ENCODE measurements at regions not wholly inside any gene's neighbourhood (a gene's known extent, or its start where the extent isn't known, plus 50 kb on each side); places are given as distances from the start of the nearest gene placed in this dataset.
"Not testable (repeated sequence)": the region's sequence is repeated elsewhere in the genome, so short reads cannot be mapped to it uniquely, and the experiment has no call there.

DNA sequence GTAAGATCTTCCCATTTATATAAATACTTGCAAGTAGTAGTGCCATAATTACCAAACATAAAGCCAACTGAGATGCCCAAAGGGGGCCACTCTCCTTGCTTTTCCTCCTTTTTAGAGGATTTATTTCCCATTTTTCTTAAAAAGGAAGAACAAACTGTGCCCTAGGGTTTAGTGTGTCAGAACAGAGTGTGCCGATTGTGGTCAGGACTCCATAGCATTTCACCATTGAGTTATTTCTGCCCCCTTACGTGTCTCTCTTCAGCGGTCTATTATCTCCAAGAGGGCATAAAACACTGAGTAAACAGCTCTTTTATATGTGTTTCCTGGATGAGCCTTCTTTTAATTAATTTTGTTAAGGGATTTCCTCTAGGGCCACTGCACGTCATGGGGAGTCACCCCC, 227.9 kb downstream of the POTEM start:
- not testable (repeated sequence) for H3K27me3 ChIP-seq (ENCODE audit: insufficient read depth, insufficient read length); H3K4me1 ChIP-seq (ENCODE audit: insufficient read depth, insufficient read length); H3K9ac ChIP-seq (ENCODE audit: insufficient read length, low read depth); DNase-seq (ENCODE audit: low read depth, low spot score); H3K36me3 ChIP-seq (ENCODE audit: insufficient read depth, insufficient read length, low read length); H3K9me3 ChIP-seq (ENCODE audit: insufficient read depth, low read length); H3K4me3 ChIP-seq (ENCODE audit: insufficient read length, low read depth)

DNA sequence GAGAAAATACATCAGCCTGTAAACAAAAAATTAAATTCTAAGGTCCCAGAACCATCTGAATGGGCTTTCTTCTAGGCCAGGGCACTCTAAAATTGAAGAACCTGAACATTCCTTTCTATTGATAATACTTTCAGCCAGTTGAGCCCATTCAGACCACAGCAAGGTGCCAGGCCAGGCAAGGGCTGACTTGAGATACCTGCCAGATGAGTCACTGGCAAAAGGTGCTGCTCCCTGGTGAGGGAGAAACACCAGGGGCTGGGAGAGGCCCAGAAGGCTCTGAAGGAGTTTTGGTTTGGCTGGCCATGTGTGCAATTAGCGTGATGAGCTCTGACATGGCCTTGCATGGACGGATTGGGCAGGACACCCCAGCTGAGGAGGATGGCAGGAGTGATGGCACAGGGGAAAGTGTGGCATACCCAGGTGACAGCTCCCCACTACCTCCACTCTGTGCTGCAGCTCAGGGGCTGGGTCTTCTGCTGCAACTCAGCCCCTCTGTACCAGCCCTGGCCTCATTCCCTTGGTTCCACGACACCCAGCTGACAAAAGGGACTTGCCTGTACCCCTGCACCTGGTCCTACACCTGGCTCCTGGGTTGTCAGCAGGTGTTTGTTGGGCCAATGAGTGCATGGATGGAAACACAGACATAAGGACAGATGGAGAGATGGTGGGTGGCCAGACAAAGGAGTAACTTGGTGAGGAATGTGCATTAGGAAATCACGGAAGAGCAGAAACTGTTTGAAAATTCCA, 230.4 kb downstream of the POTEM start:
- H3K9ac ChIP-seq (ENCODE audit: insufficient read length, low read depth); H3K27me3 ChIP-seq (ENCODE audit: insufficient read depth, insufficient read length); H3K4me3 ChIP-seq (ENCODE audit: insufficient read length, low read depth); H3K4me1 ChIP-seq (ENCODE audit: insufficient read depth, insufficient read length); H3K9me3 ChIP-seq (ENCODE audit: insufficient read depth, low read length); H3K36me3 ChIP-seq (ENCODE audit: insufficient read depth, insufficient read length, low read length); DNase-seq (ENCODE audit: low read depth, low spot score): not testable (repeated sequence)

DNA sequence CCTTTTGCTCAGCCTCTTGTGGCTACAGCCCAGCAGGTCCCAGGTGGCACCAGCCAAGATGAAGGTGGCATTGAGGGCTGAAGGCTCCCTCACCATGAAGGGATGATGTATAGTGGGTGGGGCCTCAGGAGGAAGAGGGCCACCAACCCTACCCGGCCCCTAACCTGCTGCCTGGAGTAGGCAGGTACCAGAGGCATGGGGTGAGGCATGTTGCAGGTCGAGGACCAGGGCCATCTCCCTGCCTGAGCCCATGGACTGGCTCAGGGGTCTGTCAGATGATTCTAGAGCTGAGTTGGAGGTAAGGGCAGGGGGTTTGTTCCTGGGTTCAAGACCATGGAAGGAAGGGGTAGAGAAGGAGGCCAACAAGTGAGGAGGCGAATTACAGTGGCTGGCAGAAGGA, 231.1 kb downstream of the POTEM start:
- DNase-seq (ENCODE audit: low read depth, low spot score); H3K9ac ChIP-seq (ENCODE audit: insufficient read length, low read depth); H3K4me3 ChIP-seq (ENCODE audit: insufficient read length, low read depth); H3K27me3 ChIP-seq (ENCODE audit: insufficient read depth, insufficient read length); H3K4me1 ChIP-seq (ENCODE audit: insufficient read depth, insufficient read length); H3K9me3 ChIP-seq (ENCODE audit: insufficient read depth, low read length); H3K36me3 ChIP-seq (ENCODE audit: insufficient read depth, insufficient read length, low read length): not testable (repeated sequence)

DNA sequence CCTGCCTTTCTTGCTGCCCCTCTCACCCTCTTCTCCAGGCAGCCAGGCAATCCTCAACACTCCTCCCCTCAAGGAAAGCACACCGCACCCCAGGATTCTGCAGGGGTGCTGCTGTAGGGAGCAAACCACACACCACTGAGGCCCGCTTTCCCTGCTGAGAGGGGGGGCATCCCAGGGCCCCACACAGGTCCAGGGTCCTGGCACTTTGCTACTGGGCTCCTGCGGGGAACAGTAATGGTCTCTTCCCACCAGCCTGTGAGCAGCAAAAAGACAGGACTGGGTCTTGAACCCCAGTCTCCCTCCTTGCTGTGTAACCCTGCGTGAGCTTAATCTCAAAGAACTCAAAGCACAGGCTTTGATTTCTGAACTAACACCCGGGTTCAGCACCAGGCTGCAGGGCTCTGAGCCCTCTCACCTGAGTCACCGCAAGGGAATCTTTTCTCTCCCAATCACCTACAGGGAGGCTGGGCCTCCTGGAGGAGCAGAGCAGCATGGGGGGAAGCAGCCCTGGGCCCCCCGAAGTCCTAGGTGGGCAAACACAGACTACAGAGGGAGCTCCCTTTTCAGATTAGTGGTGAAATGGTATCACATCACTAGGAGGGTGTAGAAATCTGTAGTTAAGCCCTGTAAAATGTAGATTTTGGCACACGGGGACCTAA, 232.6 kb downstream of the POTEG start:
- not testable (repeated sequence) for H3K27me3 ChIP-seq (ENCODE audit: insufficient read depth, insufficient read length); H3K9ac ChIP-seq (ENCODE audit: insufficient read length, low read depth); H3K9me3 ChIP-seq (ENCODE audit: insufficient read depth, low read length); H3K4me1 ChIP-seq (ENCODE audit: insufficient read depth, insufficient read length); H3K4me3 ChIP-seq (ENCODE audit: insufficient read length, low read depth); H3K36me3 ChIP-seq (ENCODE audit: insufficient read depth, insufficient read length, low read length); DNase-seq (ENCODE audit: low read depth, low spot score)

DNA sequence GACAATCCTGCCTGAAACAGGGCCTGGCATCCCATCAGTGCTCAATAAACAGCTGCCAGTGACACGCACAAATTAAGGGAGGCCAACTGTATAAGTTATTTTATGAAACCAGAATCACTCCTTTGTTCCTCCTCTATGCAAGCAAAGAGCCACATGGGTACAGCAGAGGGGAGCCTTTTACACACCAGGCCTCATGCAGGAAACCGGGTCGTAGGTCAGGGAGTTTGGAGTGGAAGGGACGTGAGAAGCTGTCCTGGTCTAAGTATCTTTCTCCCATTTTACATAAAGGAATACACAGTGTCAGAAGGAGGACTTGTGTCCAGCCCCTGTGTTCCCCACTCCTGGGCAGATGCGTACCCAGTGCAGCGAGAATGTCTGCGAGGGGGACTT, 232.1 kb downstream of the POTEG start:
- not testable (repeated sequence) for H3K36me3 ChIP-seq (ENCODE audit: insufficient read depth, insufficient read length, low read length); H3K4me3 ChIP-seq (ENCODE audit: insufficient read length, low read depth)

DNA sequence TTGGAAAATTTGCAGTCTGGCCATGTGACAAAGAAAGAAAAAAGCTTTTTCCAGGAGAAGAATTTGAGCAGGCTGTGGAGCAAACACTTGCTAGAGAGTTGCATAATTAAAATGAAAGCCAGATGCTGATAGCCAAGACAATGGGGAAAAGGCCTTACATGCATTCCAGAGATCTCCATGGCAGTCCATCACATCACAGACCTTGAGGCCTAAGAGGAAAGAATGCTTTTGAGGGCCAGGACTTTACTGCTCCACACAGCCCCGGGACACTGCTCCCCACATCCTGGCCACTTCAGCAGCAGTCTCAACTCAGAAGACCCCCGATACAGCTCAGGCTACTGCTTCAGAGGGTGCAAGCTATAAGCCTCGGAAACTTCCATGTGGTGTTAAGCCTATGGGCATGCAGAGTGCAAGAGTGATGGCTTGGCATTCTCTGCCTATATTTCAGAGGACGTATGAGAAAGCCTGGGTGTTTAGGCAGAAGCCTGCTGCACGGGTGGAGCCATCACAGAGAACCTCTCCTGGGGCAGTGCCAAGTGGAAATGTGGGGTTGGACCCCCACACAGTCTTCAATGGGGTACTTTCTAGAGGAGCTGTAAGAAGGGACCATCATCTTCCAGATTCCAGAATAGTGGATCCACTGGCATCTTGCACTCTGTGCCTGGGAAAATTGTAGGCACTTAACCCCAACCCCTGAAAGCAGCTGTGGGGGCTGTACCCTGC, 230.7 kb downstream of the POTEG start:
- not testable (repeated sequence) for H3K27me3 ChIP-seq (ENCODE audit: insufficient read depth, insufficient read length)

More for the DNA sequence above, 232.1 kb downstream of the POTEG start:
- not testable (repeated sequence) for DNase-seq (ENCODE audit: low read depth, low spot score); H3K9me3 ChIP-seq (ENCODE audit: insufficient read depth, low read length); H3K9ac ChIP-seq (ENCODE audit: insufficient read length, low read depth); H3K4me1 ChIP-seq (ENCODE audit: insufficient read depth, insufficient read length); H3K27me3 ChIP-seq (ENCODE audit: insufficient read depth, insufficient read length)

DNA sequence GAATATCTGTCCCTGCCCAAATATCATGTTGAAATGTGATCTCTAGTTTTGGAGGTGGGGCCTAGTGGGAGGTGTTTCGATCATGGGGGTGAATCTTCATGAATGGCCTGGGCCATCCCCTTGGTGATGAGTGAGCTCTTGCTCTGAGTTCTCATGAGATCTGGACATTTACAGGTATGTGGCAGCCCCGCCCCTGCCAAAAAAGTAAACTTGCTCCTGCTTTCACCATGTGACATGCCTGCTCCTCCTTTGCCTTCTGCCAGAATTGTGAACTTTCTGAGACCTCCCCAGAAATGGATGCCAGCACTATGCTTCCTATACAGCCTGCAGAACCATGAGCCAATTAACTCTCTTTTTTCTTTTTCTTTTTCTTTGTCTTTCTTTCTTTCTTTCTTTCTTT, 229.3 kb downstream of the POTEG start:
- H3K4me1 ChIP-seq (ENCODE audit: insufficient read depth, insufficient read length); H3K9ac ChIP-seq (ENCODE audit: insufficient read length, low read depth); H3K4me3 ChIP-seq (ENCODE audit: insufficient read length, low read depth); H3K9me3 ChIP-seq (ENCODE audit: insufficient read depth, low read length); H3K36me3 ChIP-seq (ENCODE audit: insufficient read depth, insufficient read length, low read length); H3K27me3 ChIP-seq (ENCODE audit: insufficient read depth, insufficient read length); DNase-seq (ENCODE audit: low read depth, low spot score): not testable (repeated sequence)

More for the DNA sequence above, 230.7 kb downstream of the POTEG start:
- H3K9me3 ChIP-seq (ENCODE audit: insufficient read depth, low read length); H3K9ac ChIP-seq (ENCODE audit: insufficient read length, low read depth); H3K4me1 ChIP-seq (ENCODE audit: insufficient read depth, insufficient read length); H3K4me3 ChIP-seq (ENCODE audit: insufficient read length, low read depth); DNase-seq (ENCODE audit: low read depth, low spot score); H3K36me3 ChIP-seq (ENCODE audit: insufficient read depth, insufficient read length, low read length): not testable (repeated sequence)

DNA sequence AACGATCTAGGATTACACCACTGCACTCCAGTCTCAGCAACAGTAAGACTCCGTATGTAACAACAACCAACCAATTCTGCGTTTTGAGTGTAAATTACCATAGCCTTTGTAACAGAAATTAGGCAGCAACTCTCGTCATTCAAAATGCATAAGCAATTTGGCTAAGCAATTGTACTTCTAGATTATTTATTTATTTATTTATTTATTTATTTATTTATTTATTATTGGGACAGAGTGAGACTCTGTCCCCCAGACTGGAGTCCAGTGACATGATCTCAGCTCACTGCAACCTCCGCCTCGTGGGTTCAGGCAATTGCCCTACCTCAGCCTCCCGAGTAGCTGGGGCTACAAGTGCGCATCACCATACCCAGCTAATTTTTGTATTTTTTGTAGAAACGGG, 217.7 kb downstream of the POTEG start:
- H3K27me3 ChIP-seq (ENCODE audit: insufficient read depth, insufficient read length); H3K9me3 ChIP-seq (ENCODE audit: insufficient read depth, low read length); H3K4me3 ChIP-seq (ENCODE audit: insufficient read length, low read depth); H3K9ac ChIP-seq (ENCODE audit: insufficient read length, low read depth); H3K36me3 ChIP-seq (ENCODE audit: insufficient read depth, insufficient read length, low read length); H3K4me1 ChIP-seq (ENCODE audit: insufficient read depth, insufficient read length); DNase-seq (ENCODE audit: low read depth, low spot score): not testable (repeated sequence)

DNA sequence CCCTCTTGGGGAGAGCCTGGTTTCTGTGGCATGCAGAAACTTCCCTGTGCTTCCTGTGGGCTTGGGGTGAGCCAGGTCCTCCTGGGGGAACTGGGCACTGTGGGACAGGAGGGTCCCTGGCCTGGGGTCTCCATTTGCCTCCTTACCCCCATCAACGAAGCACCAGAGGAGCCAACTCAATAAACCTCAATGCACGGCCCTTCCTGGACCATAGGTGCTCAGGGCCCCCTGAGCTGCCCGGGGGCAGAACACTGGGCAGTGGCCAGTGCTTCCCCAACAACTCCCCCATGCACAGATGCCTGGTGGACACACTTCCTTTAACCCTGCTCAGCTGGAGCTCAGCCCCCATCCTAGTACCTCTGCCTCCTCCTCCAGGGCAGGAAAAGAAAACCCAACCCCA, 214.7 kb downstream of the POTEG start:
- not testable (repeated sequence) for H3K4me3 ChIP-seq (ENCODE audit: insufficient read length, low read depth); H3K36me3 ChIP-seq (ENCODE audit: insufficient read depth, insufficient read length, low read length); DNase-seq (ENCODE audit: low read depth, low spot score); H3K4me1 ChIP-seq (ENCODE audit: insufficient read depth, insufficient read length); H3K9me3 ChIP-seq (ENCODE audit: insufficient read depth, low read length); H3K27me3 ChIP-seq (ENCODE audit: insufficient read depth, insufficient read length); H3K9ac ChIP-seq (ENCODE audit: insufficient read length, low read depth)

DNA sequence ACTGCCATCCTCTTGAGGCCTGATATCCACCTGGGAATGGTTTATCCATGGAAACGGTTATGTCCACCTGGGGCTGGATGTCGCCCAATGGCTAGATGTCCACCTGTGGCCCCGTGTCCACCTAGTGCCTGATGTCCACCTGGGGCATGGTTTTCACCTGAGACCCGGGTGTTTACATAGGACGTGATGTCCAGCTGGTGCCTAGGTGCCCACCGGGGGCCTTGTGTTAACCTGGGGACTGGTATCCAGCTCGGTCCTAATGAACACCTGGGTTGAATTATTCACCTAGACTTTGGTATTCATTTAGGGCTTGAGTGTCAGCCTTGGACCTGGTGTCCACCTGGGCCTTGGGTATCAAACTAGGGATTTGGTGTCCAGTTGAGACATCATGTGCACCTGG, 202.7 kb downstream of the POTEG start:
- not testable (repeated sequence) for H3K9me3 ChIP-seq (ENCODE audit: insufficient read depth, low read length); H3K4me3 ChIP-seq (ENCODE audit: insufficient read length, low read depth); H3K4me1 ChIP-seq (ENCODE audit: insufficient read depth, insufficient read length); H3K27me3 ChIP-seq (ENCODE audit: insufficient read depth, insufficient read length); DNase-seq (ENCODE audit: low read depth, low spot score); H3K36me3 ChIP-seq (ENCODE audit: insufficient read depth, insufficient read length, low read length); H3K9ac ChIP-seq (ENCODE audit: insufficient read length, low read depth)

DNA sequence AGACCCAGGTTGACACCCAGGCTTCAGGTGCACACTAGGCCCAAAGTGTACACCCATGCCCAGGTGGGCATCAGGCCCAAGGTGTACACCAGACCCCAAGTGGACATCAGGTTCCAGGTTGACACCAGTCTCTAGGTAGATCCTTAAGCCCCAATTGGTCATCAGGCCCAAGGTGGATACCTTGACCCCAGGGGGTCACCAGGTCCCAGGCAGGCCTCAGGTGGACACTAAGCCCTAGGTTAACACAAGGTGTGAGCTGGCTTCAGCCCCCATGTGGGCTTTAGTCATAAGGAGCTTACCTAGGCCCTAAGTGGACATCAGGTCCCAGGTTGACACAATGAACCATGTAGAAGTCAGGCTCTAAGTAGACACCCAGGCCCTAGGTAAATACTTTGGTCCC, 200.1 kb downstream of the POTEG start:
- H3K4me1 ChIP-seq (ENCODE audit: insufficient read depth, insufficient read length); H3K9me3 ChIP-seq (ENCODE audit: insufficient read depth, low read length); DNase-seq (ENCODE audit: low read depth, low spot score); H3K9ac ChIP-seq (ENCODE audit: insufficient read length, low read depth); H3K27me3 ChIP-seq (ENCODE audit: insufficient read depth, insufficient read length); H3K4me3 ChIP-seq (ENCODE audit: insufficient read length, low read depth); H3K36me3 ChIP-seq (ENCODE audit: insufficient read depth, insufficient read length, low read length): not testable (repeated sequence)

DNA sequence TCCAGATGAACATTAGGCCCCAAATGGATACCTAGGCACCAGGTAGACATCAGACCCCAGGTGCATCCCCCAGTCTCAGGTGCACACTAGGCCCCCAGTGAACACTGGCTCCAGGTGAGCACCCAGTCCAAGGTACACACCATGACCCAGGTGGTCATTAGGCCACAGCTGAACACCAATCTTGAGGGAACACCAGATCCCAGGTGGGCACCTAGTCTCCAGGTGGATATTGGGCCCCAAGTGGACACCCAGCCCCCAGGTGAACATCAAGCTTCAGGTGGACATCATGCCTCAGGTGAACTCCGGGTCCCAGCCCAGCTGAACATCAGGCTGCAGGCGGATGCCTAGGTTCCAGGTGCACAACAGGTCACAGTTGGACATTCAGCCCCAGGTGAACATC, 196.5 kb downstream of the POTEG start:
- not testable (repeated sequence) for H3K36me3 ChIP-seq (ENCODE audit: insufficient read depth, insufficient read length, low read length)

More for the DNA sequence above, 196.5 kb downstream of the POTEG start:
- DNase-seq (ENCODE audit: low read depth, low spot score); H3K4me3 ChIP-seq (ENCODE audit: insufficient read length, low read depth); H3K4me1 ChIP-seq (ENCODE audit: insufficient read depth, insufficient read length); H3K9ac ChIP-seq (ENCODE audit: insufficient read length, low read depth); H3K27me3 ChIP-seq (ENCODE audit: insufficient read depth, insufficient read length); H3K9me3 ChIP-seq (ENCODE audit: insufficient read depth, low read length): not testable (repeated sequence)
